GM19455 (cell line): ENCODE measurements at regions not wholly inside any gene's neighbourhood (a gene's known extent, or its start where the extent isn't known, plus 50 kb on each side); places are given as distances from the start of the nearest gene placed in this dataset.

Experiments used
- ATAC-seq: cut with Tn5 transposase; IDR thresholded peaks from one replicate; pipeline ENCODE4 v1.9.1; 2021; ENCODE audit not compliant: unreplicated experiment

- ATAC-seq = no peak
These were observed 125.8 kb downstream of the NTMT2 start for GRCh38 chr1:170271430-170272161.

DNA sequence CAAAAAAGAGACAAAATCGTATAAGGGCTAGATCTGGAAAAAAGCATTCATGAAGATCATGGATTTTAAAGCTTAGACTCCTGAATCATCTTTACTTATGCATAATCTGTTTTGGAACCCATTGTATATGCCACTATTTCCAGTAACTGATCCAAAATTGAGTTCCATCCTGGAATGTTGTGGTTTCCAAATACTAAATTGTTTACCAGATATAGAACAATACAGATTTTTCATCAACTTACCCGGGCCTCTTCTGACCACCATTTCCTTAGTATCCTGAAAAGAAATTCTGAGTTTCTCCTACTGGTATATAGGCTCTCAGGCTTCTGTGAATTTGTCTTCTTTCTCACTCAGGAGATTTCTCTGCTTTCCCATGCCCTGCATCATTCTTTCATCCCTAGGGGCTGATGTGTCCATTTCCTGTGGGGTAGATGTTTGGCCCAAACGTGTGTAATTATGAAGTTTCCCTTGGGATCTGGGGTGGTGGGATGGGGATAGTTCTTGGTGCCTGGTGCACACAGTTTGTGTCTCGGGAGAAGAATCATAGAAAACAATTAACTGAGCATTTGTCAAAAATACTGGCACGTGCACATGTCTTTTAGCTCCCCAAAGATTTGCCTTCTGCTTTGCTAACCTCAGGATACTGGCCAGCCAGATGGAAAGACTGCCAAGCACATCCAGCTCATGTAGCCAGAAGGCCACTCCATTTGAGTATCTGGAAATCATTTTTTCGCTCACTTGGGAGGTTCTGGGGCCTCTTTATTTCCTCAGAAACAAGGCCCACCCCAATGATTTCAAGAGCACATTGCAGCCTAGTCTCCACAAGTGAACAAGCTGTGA, 127.8 kb downstream of the NTMT2 start:
- ATAC-seq = no peak

GRCh38 chr1:170274131-170274501, 128.4 kb downstream of the NTMT2 start:
- ATAC-seq = no peak

GRCh38 chr1:170277985-170278384, 132.2 kb downstream of the NTMT2 start:
- ATAC-seq = no peak

- no peak for ATAC-seq
These were observed 138.3 kb downstream of the NTMT2 start for GRCh38 chr1:170284016-170284415.

DNA sequence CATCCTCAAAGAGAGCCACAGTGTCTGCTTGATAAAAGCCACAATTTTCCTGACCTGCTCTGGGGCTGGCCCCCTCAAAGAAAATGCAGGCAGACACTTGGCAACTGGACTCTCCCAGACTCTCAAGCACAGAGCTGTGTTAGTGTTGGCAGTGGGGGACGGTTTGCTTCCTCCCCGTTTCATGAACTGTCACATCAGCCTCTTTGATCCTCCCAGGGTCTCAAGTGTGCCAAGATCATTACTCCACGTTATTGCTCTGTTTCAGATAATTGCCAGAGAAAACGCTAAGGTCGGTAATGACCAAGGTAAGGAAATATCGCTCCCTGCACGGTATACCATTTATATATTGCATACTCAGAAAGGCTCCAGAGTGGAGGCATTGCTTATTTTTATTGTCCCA, 138.8 kb downstream of the NTMT2 start:
- ATAC-seq = no peak

- ATAC-seq = no peak
These were observed 139.2 kb downstream of the NTMT2 start for GRCh38 chr1:170284951-170285350.

DNA sequence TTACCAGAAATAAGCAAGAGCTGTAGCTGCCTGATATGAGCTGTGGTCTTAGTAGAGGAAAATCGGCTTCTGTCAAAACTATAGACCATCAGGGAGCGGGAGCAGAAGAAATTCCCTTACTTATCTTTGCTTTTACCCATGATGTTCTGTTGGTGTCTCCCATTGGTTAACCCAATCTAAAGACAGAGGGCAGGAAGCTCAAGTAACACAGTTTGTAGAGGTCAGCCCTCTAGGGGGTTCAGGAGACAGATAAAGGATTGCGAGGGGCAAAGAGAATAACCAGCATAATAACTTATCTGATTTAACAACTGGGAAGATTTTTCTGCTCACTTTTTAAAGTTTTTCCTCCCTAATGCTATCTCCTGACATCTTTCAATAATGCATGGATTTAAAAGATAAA, 142.4 kb downstream of the NTMT2 start:
- no peak for ATAC-seq

- ATAC-seq = no peak
These were observed 144.5 kb downstream of the NTMT2 start for GRCh38 chr1:170290276-170290675.

DNA sequence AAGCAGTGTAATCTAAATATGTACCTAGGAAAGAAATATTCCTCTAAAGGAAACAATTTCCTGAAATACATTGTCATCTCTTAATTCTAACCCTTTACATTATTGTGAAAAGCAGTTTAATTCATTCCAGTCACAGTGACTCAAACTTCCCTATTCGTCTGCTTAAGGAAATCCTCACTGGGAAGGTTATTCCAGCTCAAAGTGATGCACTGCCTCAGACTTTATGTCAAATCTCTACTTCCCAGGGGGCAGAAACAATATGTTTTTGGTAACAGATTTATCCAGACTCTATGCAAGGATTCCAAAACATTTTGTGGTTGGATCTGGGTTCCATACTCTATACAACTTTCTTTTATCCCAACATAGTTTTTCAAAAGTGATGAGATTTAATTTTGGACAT, 145.2 kb downstream of the NTMT2 start:
- ATAC-seq = no peak

- ATAC-seq = no peak
These were observed 145.8 kb downstream of the NTMT2 start for GRCh38 chr1:170291516-170291915.

DNA sequence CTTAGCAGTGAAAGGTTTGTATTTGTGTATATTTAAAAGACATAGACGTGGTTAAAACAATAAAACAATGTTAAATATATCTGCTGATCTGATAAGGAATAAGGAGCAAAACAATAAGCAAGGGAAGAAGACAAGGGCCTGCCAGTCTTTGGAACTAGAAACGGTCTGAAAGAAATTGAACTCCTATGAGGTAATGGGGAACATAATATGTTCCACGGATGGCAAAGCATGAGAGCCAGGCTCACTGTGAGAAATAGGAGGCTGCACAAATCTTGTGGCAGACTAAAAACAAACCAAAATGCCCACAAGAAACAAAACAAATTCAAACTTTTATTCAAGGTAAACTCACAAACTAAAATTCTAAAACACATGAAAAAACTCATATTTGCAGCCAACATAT, 150.5 kb downstream of the NTMT2 start:
- no peak for ATAC-seq

GRCh38 chr1:170296642-170297041, 150.9 kb downstream of the NTMT2 start:
- ATAC-seq = no peak

GRCh38 chr1:170301596-170301995, 155.8 kb downstream of the NTMT2 start:
- ATAC-seq = no peak

DNA sequence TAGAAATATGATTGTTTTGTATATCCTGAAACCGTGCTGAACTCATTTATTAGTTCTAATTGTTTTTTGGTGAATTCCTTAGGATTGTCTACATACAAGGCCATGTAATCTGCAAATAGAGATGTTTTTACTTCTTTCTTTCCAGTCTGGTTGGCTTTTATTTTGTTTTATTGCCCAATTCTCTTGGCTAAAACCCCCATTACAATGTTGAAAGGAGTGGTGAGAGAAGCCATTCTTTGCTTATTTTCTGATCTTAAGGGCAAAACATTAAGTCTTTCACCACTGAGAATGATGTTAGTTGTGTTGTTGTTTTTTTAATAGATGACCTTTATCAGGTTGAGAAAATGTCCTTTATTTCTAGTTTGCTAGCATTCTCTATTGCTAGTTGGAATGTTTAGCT, 157.3 kb downstream of the NTMT2 start:
- no peak for ATAC-seq

- ATAC-seq = no peak
These were observed 160.2 kb downstream of the NTMT2 start for GRCh38 chr1:170305777-170306512.

DNA sequence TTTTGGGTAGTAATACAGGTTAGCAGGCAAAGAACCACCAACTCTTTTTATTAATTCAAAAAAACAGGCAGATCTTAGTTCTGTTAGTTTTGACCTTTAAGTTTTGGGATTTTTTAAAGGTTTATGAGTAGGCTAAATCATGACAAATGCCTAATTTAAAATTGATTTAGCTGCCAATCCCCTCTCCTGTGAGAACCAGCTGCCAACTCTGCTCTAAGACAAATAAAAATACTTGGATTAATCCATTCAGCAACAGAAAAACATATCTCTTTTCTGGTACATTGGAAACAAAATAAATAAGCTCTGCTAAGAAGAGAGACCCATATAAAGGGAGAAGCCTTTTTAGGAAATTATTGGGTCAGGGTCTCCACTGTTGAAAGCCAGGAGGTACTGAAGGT, 160.8 kb downstream of the NTMT2 start:
- ATAC-seq = no peak

GRCh38 chr1:170306948-170307347, 161.2 kb downstream of the NTMT2 start:
- ATAC-seq = no peak

- no peak for ATAC-seq
These were observed 161.7 kb downstream of the NTMT2 start for GRCh38 chr1:170307426-170307825.

GRCh38 chr1:170309389-170310013, 163.7 kb downstream of the NTMT2 start:
- no peak for ATAC-seq

- no peak for ATAC-seq
These were observed 164.3 kb downstream of the NTMT2 start for GRCh38 chr1:170310014-170310405.
